GM18870 (cell line): ENCODE measurements at regions not wholly inside any gene's neighbourhood (a gene's known extent, or its start where the extent isn't known, plus 50 kb on each side); places are given as distances from the start of the nearest gene placed in this dataset.

Experiments used
- ATAC-seq: cut with Tn5 transposase; IDR thresholded peaks from one replicate; pipeline ENCODE4 v1.9.1; 2021; ENCODE audit warnings: moderate library complexity; ENCODE audit not compliant: unreplicated experiment

GRCh38 chr12:92615086-92615485 is 87.7 kb upstream of the PLEKHG7 start:
- no peak for ATAC-seq

GRCh38 chr12:92614502-92614901 is 88.3 kb upstream of the PLEKHG7 start:
- ATAC-seq: no peak

GRCh38 chr12:92614001-92614400 is 88.8 kb upstream of the PLEKHG7 start:
- no peak for ATAC-seq

- ATAC-seq: peak; percentile 44
These were observed 90.2 kb upstream of the PLEKHG7 start for GRCh38 chr12:92612611-92613010.

GRCh38 chr12:92608151-92609091 is 94.4 kb upstream of the PLEKHG7 start:
- no peak for ATAC-seq

GRCh38 chr12:92606956-92607355 is 95.8 kb upstream of the PLEKHG7 start:
- ATAC-seq: no peak

GRCh38 chr12:92605621-92606170 is 97.1 kb upstream of the PLEKHG7 start:
- no peak for ATAC-seq

DNA sequence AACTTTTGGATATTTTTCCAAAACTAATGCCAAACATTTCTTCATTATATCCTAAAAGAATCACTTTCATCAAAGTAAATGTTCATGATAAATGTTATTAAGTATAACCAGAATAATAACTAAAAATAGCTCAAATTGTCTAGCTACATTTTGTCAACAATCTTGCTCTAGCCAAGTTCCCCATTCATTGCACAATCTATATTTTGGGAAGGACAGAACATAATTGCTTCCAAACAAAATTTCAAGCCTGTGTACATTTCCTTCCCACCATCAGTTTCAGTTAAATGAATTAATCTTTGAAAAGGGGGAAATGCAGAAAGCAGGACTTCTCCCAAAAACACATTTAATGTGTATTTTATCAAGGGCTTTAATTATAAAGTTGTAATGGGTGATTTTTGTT is 98.0 kb upstream of the PLEKHG7 start:
- ATAC-seq: no peak

GRCh38 chr12:92603741-92604432 is 98.9 kb upstream of the PLEKHG7 start:
- ATAC-seq: no peak

DNA sequence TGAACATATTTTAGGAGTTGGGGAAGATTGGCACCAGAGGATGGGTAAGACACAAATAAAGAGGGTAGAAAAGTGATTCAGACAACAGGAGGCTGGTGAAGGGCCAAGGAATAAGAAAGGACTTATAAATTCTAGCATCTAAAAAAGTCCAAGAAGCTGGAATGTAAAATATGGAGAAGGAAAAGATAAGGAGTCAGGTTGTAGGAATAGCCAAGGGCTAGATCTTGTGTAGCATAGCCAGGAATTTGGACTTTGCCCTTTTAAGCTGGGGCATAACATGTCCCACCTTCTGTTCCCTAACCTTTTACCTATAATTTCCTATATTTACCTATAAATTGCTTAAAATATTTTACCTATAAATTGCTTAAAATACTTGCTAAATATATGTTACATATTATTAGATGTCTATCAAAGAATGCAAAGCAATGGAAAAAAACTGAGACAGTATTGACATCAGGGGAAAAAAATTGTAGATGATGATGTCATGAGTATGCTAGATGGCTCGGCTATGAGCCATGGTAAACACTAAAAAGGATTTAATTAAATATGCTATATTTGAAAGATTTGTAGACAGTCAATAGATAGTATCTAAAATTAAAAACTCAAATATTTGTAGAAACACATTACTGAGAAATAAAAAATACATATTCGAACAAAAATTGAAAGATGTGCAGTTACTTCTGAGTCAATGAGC is 99.7 kb upstream of the PLEKHG7 start:
- ATAC-seq: no peak

GRCh38 chr12:92602476-92602875 is 100.3 kb upstream of the PLEKHG7 start:
- ATAC-seq: no peak

- ATAC-seq: no peak
These were observed 101.1 kb upstream of the PLEKHG7 start for GRCh38 chr12:92601680-92602079.

DNA sequence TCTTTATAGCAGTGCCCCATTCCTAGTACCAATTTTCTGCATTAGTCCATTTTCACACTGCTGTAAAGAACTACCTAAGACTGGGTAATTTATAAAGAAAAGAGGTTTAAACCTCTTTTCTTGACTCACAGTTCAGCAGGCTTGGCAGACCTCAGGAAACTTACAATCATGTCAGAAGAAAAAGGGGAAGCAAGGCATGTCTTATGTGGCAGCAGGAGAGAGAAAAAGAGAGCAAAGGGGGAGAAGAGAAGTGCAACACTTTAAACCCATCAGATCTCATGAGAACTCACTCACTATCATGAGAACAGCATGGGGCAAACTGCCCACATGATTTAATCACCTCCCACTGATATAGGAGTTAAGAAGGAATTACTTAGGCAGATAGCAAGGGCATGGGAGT is 101.6 kb upstream of the PLEKHG7 start:
- ATAC-seq: no peak

DNA sequence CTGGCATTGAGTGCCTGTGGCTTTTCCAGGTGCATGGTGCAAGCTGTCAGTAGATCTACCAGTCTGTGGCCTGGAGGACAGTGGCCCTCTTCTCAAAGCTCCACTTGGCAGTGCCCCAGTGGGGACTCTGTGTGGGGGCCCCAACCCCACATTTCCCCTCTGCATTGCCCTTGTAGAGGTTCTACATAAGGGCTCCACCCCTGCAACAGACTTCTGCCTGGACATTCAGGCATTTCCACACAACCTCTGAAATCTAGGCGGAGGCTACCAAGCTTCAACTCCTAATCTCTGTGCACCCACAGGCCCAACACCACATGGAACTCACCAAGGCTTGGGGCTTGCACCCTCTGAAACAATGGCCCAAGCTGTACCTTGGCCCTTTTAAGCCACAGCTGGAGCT is 102.7 kb upstream of the PLEKHG7 start:
- no peak for ATAC-seq

DNA sequence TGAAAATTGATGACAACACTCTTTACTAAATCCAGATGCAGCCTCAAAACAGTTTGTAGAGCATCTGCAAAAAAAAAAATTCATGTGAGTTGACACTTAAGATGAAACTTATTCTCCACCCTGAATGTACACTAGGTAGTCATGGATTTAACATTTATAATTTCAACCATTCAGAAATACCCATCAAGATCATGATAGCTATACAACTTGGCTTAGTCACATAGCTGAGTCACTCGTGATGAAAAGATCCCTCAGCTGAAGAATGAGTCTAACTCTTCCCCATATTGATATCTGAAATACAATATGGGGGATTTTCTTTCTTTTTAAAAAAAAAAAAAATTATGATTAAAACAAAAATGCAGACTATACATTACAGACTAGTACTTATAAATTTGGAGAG is 104.8 kb upstream of the PLEKHG7 start:
- no peak for ATAC-seq

- no peak for ATAC-seq
These were observed 105.7 kb upstream of the PLEKHG7 start for GRCh38 chr12:92597118-92597517.

DNA sequence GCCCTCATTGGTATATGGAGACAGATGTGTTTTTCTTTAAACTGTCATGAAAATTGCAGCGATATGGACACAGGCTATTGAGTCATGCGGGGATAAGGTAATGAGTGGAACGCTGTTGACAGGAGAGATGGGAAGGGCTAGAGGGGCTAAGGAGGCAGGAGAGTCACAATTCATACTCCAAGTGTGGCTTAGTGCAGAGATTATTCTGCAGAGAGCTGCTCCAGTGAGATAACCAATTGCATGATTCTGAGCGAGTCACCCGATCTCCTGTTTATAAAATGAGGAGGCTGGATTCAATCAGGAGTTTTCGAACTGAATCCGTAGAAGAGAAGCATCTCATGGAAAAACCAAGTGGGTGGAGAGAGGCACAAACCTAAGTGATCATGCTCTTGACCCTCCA is 106.4 kb upstream of the PLEKHG7 start:
- no peak for ATAC-seq

DNA sequence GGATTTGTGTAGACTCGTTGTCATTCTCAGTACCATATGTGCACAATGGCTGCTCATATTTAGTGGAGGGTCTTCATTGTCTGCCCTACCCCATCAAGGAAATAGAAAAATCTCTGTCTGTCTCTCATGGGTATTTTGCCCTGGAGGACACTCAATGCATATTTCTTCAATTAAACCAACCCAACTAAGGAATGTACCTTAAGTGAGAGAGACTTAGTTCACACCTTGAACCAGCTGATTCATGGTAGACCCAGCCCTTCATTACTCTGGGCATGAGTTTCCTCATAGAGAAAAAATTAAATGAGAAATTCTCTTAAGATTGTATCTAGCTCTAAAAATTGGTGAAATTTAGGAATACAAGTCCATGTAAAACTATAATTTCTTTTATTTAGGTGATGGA is 107.1 kb upstream of the PLEKHG7 start:
- ATAC-seq: no peak

GRCh38 chr12:92593734-92594402 is 108.9 kb upstream of the PLEKHG7 start:
- peak; percentile 100 for ATAC-seq

DNA sequence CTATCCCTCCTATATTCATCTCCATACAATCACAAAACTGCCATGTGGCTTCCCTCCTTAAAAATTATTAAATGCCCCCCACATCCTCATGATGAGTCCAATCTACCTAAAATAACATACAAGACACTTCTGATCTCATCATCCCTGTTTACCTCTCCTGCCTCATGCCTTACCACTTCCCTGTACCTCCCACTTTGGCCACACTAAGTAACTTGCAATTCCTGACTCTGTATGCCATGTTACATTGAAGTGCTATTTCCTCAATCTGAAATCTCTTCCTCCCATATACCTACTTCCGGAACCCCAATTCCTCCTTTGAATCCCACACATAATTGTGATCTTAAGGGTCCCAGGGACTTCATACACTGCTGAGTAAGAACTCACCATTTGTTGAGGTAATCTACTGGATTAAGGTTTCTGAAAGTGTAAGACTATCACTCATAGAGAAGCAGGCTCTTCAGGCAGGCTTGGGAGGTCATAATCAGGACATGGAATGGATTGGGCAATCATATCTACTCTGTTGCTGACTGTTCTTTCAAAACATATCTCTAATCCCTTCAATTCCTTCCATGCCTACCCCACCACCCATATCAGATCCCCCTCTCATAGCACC is 117.6 kb upstream of the PLEKHG7 start:
- no peak for ATAC-seq
